K562 (cell line): ENCODE measurements at regions not wholly inside any gene's neighbourhood (a gene's known extent, or its start where the extent isn't known, plus 50 kb on each side); places are given as distances from the start of the nearest gene placed in this dataset.

ENCODE experiments used
- CHD2 ChIP-seq: IDR thresholded peaks from 2 replicates; pipeline ENCODE4 v1.6.1; 2011; ENCODE audit warnings: low read depth, low read length
- HIVEP1 ChIP-seq: fragments of 250-450 bp; sonication (Bioruptor Pico); IDR thresholded peaks from 2 replicates; pipeline ENCODE4 v1.4.0; 2020; ENCODE audit warnings: mild to moderate bottlenecking
- HNRNPK ChIP-seq: fragments of 200-400 bp; formaldehyde crosslinking; IDR thresholded peaks from one replicate; pipeline ENCODE4 v1.6.1; 2018; ENCODE audit warnings: mild to moderate bottlenecking, low read depth, low read length; ENCODE audit not compliant: poor library complexity, severe bottlenecking
- IRF2 ChIP-seq: sonication (generic); formaldehyde crosslinking; IDR thresholded peaks from 2 replicates; pipeline ENCODE4 v1.8.1; 2022; ENCODE audit warnings: mild to moderate bottlenecking, missing genetic modification reagents
- MECOM ChIP-seq: fragments of 250-450 bp; sonication (Bioruptor Pico); IDR thresholded peaks from 2 replicates; pipeline ENCODE4 v1.8.0; 2022; ENCODE audit warnings: inconsistent platforms
- POLR2AphosphoS5 ChIP-seq: IDR thresholded peaks from 2 replicates; pipeline ENCODE4 v1.6.1; 2011; ENCODE audit warnings: mild to moderate bottlenecking, low read depth, low read length, moderate library complexity; ENCODE audit not compliant: control insufficient read depth, insufficient read depth
- POLR2H ChIP-seq: IDR thresholded peaks from 2 replicates; pipeline ENCODE4 v1.6.1; 2016; ENCODE audit warnings: missing genetic modification characterization, low read depth, mild to moderate bottlenecking, control low read depth, missing compliant biosample characterization, moderate library complexity
- PURB ChIP-seq: sonication (generic); formaldehyde crosslinking; IDR thresholded peaks from 2 replicates; pipeline ENCODE4 v1.9.0; 2021; ENCODE audit warnings: low read depth, mild to moderate bottlenecking, missing genetic modification reagents
- SMARCA5 ChIP-seq: fragments of 450-650 bp; IDR thresholded peaks from 2 replicates; pipeline ENCODE4 v1.6.1; 2016
- TARDBP ChIP-seq: fragments of 450-650 bp; IDR thresholded peaks from 2 replicates; pipeline ENCODE4 v1.6.1; 2016
- YY1 ChIP-seq, 3 experiments: IDR thresholded peaks; 2 replicates each; pipeline ENCODE4 v1.6.1; 2011; ENCODE audit warnings: low read length in 2 of 3, mild to moderate bottlenecking in 2 of 3, moderate library complexity in 2 of 3, borderline replicate concordance in 1 of 3, control low read depth in 1 of 3, low read depth in 1 of 3; ENCODE audit not compliant: insufficient read depth in 3 of 3, insufficient replicate concordance in 2 of 3, control insufficient read depth in 1 of 3, insufficient read length in 1 of 3; ENCODE audit errors: extremely low read depth in 1 of 3
- ZEB2 ChIP-seq: fragments of 450-650 bp; IDR thresholded peaks from 2 replicates; pipeline ENCODE4 v1.6.1; 2016
- ZNF707 ChIP-seq: fragments of 250-450 bp; sonication (Bioruptor Pico); conservative IDR thresholded peaks from 2 replicates; pipeline ENCODE4 v1.8.0; 2022; ENCODE audit warnings: inconsistent platforms, mild to moderate bottlenecking, moderate library complexity
- TF ChIP-seq, protein P1 (sequence below): IDR thresholded peaks from 2 replicates; pipeline ENCODE4 v1.6.1; 2011; ENCODE audit warnings: borderline replicate concordance, low read depth, mild to moderate bottlenecking, moderate library complexity, low read length; ENCODE audit not compliant: insufficient read depth, poor library complexity, severe bottlenecking

- TF ChIP-seq POLR2AphosphoS5: no peak
- TF ChIP-seq, protein P1, sequence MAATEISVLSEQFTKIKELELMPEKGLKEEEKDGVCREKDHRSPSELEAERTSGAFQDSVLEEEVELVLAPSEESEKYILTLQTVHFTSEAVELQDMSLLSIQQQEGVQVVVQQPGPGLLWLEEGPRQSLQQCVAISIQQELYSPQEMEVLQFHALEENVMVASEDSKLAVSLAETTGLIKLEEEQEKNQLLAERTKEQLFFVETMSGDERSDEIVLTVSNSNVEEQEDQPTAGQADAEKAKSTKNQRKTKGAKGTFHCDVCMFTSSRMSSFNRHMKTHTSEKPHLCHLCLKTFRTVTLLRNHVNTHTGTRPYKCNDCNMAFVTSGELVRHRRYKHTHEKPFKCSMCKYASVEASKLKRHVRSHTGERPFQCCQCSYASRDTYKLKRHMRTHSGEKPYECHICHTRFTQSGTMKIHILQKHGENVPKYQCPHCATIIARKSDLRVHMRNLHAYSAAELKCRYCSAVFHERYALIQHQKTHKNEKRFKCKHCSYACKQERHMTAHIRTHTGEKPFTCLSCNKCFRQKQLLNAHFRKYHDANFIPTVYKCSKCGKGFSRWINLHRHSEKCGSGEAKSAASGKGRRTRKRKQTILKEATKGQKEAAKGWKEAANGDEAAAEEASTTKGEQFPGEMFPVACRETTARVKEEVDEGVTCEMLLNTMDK: no peak
- TF ChIP-seq PURB: no peak
- TF ChIP-seq MECOM (CRISPR knock-in tag): no peak
- no peak for TF ChIP-seq POLR2H (tag)
- TF ChIP-seq TARDBP: no peak
- TF ChIP-seq SMARCA5: no peak
- no peak for TF ChIP-seq IRF2 (CRISPR knock-in tag)
- no peak for TF ChIP-seq ZNF707 (CRISPR knock-in tag)
- TF ChIP-seq HNRNPK: no peak
- no peak for TF ChIP-seq YY1 (IDR thresholded peaks at IDR 0.05; ENCODE audit: borderline replicate concordance in 1 of 3, control insufficient read depth in 1 of 3, extremely low read depth in 1 of 3, insufficient read depth in 3 of 3, insufficient read length in 1 of 3, insufficient replicate concordance in 2 of 3, low read depth in 1 of 3, low read length in 2 of 3)
- TF ChIP-seq ZEB2: no peak
- no peak for TF ChIP-seq HIVEP1 (CRISPR knock-in tag)
- no peak for TF ChIP-seq CHD2
These were observed 181.8 kb upstream of the ARL4C start for GRCh38 chr2:234678711-234679110.
